OCI-LY1 (cell line): ENCODE measurements at regions not wholly inside any gene's neighbourhood (a gene's known extent, or its start where the extent isn't known, plus 50 kb on each side); places are given as distances from the start of the nearest gene placed in this dataset.

Experiments
- EZH2 ChIP-seq: fragments of 200-600 bp; sonication (generic), shearing (Covaris generic); IDR thresholded peaks from 2 replicates; pipeline ENCODE4 v1.8.0; 2017; ENCODE audit warnings: borderline replicate concordance, mixed run types, mild to moderate bottlenecking, antibody characterized with exemption, low read length, moderate library complexity, mixed read lengths
- TF ChIP-seq, protein P1 (sequence below): fragments of 200-600 bp; sonication (generic), shearing (Covaris generic); IDR thresholded peaks from 2 replicates; pipeline ENCODE4 v1.5.1; 2017; ENCODE audit warnings: mild to moderate bottlenecking, antibody characterized with exemption, low read length, moderate library complexity, mixed read lengths

DNA sequence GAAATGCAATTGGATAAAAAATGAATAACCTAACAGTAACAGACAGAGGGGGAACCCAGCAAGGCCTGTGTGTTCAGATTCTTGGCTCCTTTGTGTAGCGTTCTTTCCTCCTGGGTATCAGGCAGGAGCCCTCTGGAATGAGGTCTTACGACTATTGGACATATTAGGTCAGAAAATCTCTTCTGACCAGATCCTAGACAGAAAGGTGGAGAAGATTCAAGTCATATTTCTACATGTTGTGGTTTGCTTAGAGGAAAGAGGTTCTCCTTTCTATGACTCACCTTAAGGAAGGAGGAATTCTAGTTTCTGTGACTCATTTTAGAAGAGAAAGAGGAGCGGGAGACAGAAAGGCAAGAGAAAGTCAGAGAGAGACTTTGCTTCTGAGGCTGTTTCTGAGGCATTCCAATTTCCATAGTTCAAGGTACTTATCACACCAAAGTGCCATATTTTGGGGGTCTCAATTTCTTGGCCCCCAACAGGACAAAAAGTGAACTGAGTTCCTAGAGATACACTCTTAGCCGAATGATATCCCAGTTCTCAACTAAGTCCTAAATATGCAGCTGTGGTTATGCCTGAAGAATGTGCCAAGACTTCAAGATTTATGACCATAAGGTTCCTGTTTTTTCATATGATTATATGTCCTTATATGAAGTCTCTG, 618.6 kb downstream of the ZEB2 start:
- TF ChIP-seq, protein P1, sequence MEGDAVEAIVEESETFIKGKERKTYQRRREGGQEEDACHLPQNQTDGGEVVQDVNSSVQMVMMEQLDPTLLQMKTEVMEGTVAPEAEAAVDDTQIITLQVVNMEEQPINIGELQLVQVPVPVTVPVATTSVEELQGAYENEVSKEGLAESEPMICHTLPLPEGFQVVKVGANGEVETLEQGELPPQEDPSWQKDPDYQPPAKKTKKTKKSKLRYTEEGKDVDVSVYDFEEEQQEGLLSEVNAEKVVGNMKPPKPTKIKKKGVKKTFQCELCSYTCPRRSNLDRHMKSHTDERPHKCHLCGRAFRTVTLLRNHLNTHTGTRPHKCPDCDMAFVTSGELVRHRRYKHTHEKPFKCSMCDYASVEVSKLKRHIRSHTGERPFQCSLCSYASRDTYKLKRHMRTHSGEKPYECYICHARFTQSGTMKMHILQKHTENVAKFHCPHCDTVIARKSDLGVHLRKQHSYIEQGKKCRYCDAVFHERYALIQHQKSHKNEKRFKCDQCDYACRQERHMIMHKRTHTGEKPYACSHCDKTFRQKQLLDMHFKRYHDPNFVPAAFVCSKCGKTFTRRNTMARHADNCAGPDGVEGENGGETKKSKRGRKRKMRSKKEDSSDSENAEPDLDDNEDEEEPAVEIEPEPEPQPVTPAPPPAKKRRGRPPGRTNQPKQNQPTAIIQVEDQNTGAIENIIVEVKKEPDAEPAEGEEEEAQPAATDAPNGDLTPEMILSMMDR: no peak
- TF ChIP-seq EZH2: no peak
